PC-3 (cell line): ENCODE measurements at regions not wholly inside any gene's neighbourhood (a gene's known extent, or its start where the extent isn't known, plus 50 kb on each side); places are given as distances from the start of the nearest gene placed in this dataset.

ENCODE experiments used
- ATAC-seq: fragments of 200-7000 bp; cut with Tn5 transposase; 2 replicates; pipeline ENCODE4 v1.9.1; 2020; ENCODE audit warnings: mild to moderate bottlenecking, moderate library complexity
- BruUV-seq: library from RNA; stranded (reverse); fragments of 400-500 nt; replicated peaks from 2 replicates; lab custom pipeline; 2021; lab: Mats Ljungman, UMichigan
- CTCF ChIA-PET: fragments of 300-600 bp; sonication (Branson Sonifier 250); formaldehyde crosslinking; loops from one replicate; lab custom pipeline; 2022; ENCODE audit warnings: antibody characterized with exemption; lab: Charles Lee
- POLR2A ChIA-PET: fragments of 300-600 bp; sonication (Branson Sonifier 250); formaldehyde crosslinking; loops from one replicate; lab custom pipeline; 2022; ENCODE audit warnings: antibody characterized with exemption; ENCODE audit not compliant: unreplicated experiment; lab: Charles Lee
- DNase-seq: peaks from one replicate; pipeline ENCODE4 v3.0.0-alpha.2; 2015
- H2AFZ ChIP-seq: fragments of 300-600 bp; sonication (generic); 2 replicates; pipeline ENCODE4 v1.6.0; 2016; ENCODE audit warnings: antibody characterized with exemption, low read length
- H3F3A ChIP-seq: fragments of 300-600 bp; sonication (generic); one replicate; pipeline ENCODE4 v1.6.0; 2017; ENCODE audit warnings: antibody characterized with exemption, low read length, control low read depth, mild to moderate bottlenecking; ENCODE audit not compliant: unreplicated experiment
- H3K27ac ChIP-seq: fragments of 300-600 bp; sonication (generic); 2 replicates; pipeline ENCODE4 v1.5.1; 2016; ENCODE audit warnings: mild to moderate bottlenecking, low read length
- H3K27me3 ChIP-seq: fragments of 300-600 bp; sonication (generic); 2 replicates; pipeline ENCODE4 v1.6.1; 2016; ENCODE audit warnings: low read length, mixed read lengths
- H3K36me3 ChIP-seq: fragments of 300-600 bp; sonication (generic); 2 replicates; pipeline ENCODE4 v1.6.1; 2016; ENCODE audit warnings: low read depth, mixed run types, low read length, mixed read lengths
- H3K4me1 ChIP-seq: fragments of 300-600 bp; sonication (generic); 2 replicates; pipeline ENCODE4 v1.5.1; 2016; ENCODE audit warnings: low read length; ENCODE audit not compliant: insufficient read depth
- H3K4me2 ChIP-seq: fragments of 300-600 bp; sonication (generic); 2 replicates; pipeline ENCODE4 v1.6.0; 2016; ENCODE audit warnings: low read length
- H3K4me3 ChIP-seq: fragments of 300-600 bp; sonication (generic); 2 replicates; pipeline ENCODE4 v1.5.1; 2016; ENCODE audit warnings: mild to moderate bottlenecking, low read length, mixed read lengths
- H3K79me2 ChIP-seq: fragments of 300-600 bp; sonication (generic); 2 replicates; pipeline ENCODE4 v1.6.1; 2017; ENCODE audit warnings: low read length, mixed read lengths
- H3K9ac ChIP-seq: fragments of 300-600 bp; sonication (generic); 2 replicates; pipeline ENCODE4 v1.6.0; 2016; ENCODE audit warnings: mild to moderate bottlenecking, low read length
- H3K9me2 ChIP-seq: fragments of 300-600 bp; sonication (generic); replicated peaks from 2 replicates; pipeline ENCODE4 v1.6.1; 2016; ENCODE audit warnings: mixed run types, low read length, mixed read lengths
- H3K9me3 ChIP-seq: fragments of 300-600 bp; sonication (generic); 2 replicates; pipeline ENCODE4 v1.6.1; 2016; ENCODE audit warnings: low read length, mixed read lengths
- H4K20me1 ChIP-seq: fragments of 300-600 bp; sonication (generic); 2 replicates; pipeline ENCODE4 v1.6.1; 2016; ENCODE audit warnings: low read length, mixed read lengths
- CTCF ChIP-seq: fragments of 300-600 bp; sonication (generic); conservative IDR thresholded peaks from 2 replicates; pipeline ENCODE4 v1.5.1; 2017; ENCODE audit warnings: antibody characterized with exemption, low read depth, mild to moderate bottlenecking, low read length
- EZH2 ChIP-seq: fragments of 300-600 bp; sonication (generic); IDR thresholded peaks from one replicate; pipeline ENCODE4 v1.6.1; 2017; ENCODE audit warnings: antibody characterized with exemption, mild to moderate bottlenecking, low read length; ENCODE audit not compliant: unreplicated experiment
- EZH2phosphoT487 ChIP-seq: fragments of 300-600 bp; sonication (generic); IDR thresholded peaks from 2 replicates; pipeline ENCODE4 v1.6.1; 2018; ENCODE audit warnings: mild to moderate bottlenecking, antibody characterized with exemption, low read length, borderline replicate concordance
- intact Hi-C: fragments of 100-400 bp; cut with micrococcal nuclease; formaldehyde crosslinking; loops from 2 replicates; pipeline ENCODE4 v1.9.0; 2023

- H3F3A ChIP-seq = no peaks in the 10 kb centered on the region
- H3K4me3 ChIP-seq = no peak overlapping the region
- ATAC-seq (no peak), DNase-seq (no peak)
- ChIA-PET POLR2A (no interaction called here), CTCF (interaction anchor here (0.8 kb wide), 1 partner anchor 110 kb away, joined by 3 read pairs; no protein-coding TSS in a partner anchor)
- TF ChIP-seq EZH2phosphoT487 = no peak
- TF ChIP-seq CTCF = no peak
- TF ChIP-seq EZH2 = no peak
- H4K20me1 ChIP-seq = no peaks in the 10 kb centered on the region
- H2AFZ ChIP-seq = no peak overlapping the region
- no peaks in the 10 kb centered on the region for H3K36me3 ChIP-seq
- H3K79me2 ChIP-seq = no peaks in the 10 kb centered on the region
- no TSS peak for BruUV-seq
- H3K9ac ChIP-seq = no peak overlapping the region
- peaks cover 23% of the 10 kb centered on the region for H3K4me1 ChIP-seq
- H3K27ac ChIP-seq = no peak overlapping the region
- H3K27me3 ChIP-seq = no peaks in the 10 kb centered on the region
- no peaks in the 10 kb centered on the region for H3K9me2 ChIP-seq
- intact Hi-C loops = loop anchor here (5.0 kb wide), 1 partner anchor 111 kb away; the partner anchor contains the start of gene TRIB2
- H3K9me3 ChIP-seq = no peaks in the 10 kb centered on the region
- H3K4me2 ChIP-seq = no peak overlapping the region
Measured at GRCh38 chr2:12605936-12606335, 110.8 kb upstream of the TRIB2 start.

- H2AFZ ChIP-seq = no peak overlapping the region
Measured at GRCh38 chr2:12606472-12607000, 110.2 kb upstream of the TRIB2 start.

More at GRCh38 chr2:12606472-12607000, 110.2 kb upstream of the TRIB2 start:
- peak overlapping the region; percentile 6; the same call in 1 of the 2 replicates for H3K4me2 ChIP-seq
- DNase-seq (peak; percentile 61), ATAC-seq (peak; percentile 97)
- H3F3A ChIP-seq = no peaks in the 10 kb centered on the region
- intact Hi-C loops = loop anchor here (5.0 kb wide), 1 partner anchor 111 kb away; the partner anchor contains the start of gene TRIB2
- no TSS peak for BruUV-seq
- no peaks in the 10 kb centered on the region for H3K9me2 ChIP-seq
- no peak overlapping the region; the same call in 1 of the 2 replicates for H3K27ac ChIP-seq
- H3K36me3 ChIP-seq = no peaks in the 10 kb centered on the region
- no peak overlapping the region for H3K9ac ChIP-seq
- H3K9me3 ChIP-seq = no peaks in the 10 kb centered on the region
- ChIA-PET POLR2A (no interaction called here), CTCF (interaction anchor here (0.8 kb wide), 1 partner anchor 110 kb away, joined by 3 read pairs; no protein-coding TSS in a partner anchor)
- H3K4me3 ChIP-seq = no peak overlapping the region
- peaks cover 23% of the 10 kb centered on the region for H3K4me1 ChIP-seq
- no peaks in the 10 kb centered on the region for H3K27me3 ChIP-seq
- no peaks in the 10 kb centered on the region for H3K79me2 ChIP-seq
- TF ChIP-seq EZH2phosphoT487 (no peak), EZH2 (no peak), CTCF (peak; percentile 45)
- no peaks in the 10 kb centered on the region for H4K20me1 ChIP-seq
